ENCODE measurements at regions not wholly inside any gene's neighbourhood (a gene's known extent, or its start where the extent isn't known, plus 50 kb on each side); places are given as distances from the start of the nearest gene placed in this dataset.

DNA sequence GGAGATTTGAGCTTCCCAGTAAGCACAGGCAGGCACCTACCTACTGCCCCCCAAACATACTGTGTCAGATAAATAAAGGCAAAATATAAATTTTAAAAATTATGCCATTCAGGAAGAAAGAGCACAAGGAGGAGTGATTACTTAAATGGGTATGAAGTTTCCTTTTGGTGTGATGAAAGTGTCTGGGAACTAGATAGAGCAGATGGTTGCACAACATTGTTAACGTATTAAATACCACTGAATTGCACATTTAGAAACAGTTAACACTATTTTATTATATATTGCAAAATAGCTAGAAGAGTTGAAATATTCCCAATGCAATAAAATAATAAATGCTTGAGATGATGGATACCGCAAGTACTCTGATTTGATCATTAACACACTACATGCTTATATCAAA, 374.7 kb upstream of the FGF13 start:
- TF ChIP-seq, protein P1, sequence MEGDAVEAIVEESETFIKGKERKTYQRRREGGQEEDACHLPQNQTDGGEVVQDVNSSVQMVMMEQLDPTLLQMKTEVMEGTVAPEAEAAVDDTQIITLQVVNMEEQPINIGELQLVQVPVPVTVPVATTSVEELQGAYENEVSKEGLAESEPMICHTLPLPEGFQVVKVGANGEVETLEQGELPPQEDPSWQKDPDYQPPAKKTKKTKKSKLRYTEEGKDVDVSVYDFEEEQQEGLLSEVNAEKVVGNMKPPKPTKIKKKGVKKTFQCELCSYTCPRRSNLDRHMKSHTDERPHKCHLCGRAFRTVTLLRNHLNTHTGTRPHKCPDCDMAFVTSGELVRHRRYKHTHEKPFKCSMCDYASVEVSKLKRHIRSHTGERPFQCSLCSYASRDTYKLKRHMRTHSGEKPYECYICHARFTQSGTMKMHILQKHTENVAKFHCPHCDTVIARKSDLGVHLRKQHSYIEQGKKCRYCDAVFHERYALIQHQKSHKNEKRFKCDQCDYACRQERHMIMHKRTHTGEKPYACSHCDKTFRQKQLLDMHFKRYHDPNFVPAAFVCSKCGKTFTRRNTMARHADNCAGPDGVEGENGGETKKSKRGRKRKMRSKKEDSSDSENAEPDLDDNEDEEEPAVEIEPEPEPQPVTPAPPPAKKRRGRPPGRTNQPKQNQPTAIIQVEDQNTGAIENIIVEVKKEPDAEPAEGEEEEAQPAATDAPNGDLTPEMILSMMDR (conservative IDR thresholded peaks at IDR 0.05; ENCODE audit: low read depth in 2 of 2): no peak
- TF ChIP-seq POLR2AphosphoS5 (IDR thresholded peaks at IDR 0.05; ENCODE audit: low read depth): no peak
- no peak for TF ChIP-seq EZH2 (IDR thresholded peaks at IDR 0.05; ENCODE audit: low read depth, unreplicated experiment)
- no peak for TF ChIP-seq EZH2phosphoT487 (IDR thresholded peaks at IDR 0.05; ENCODE audit: unreplicated experiment)
- TF ChIP-seq CREB1 (CRISPR knock-in tag; IDR thresholded peaks at IDR 0.05; ENCODE audit: low read depth): no peak
- TF ChIP-seq, protein P2, sequence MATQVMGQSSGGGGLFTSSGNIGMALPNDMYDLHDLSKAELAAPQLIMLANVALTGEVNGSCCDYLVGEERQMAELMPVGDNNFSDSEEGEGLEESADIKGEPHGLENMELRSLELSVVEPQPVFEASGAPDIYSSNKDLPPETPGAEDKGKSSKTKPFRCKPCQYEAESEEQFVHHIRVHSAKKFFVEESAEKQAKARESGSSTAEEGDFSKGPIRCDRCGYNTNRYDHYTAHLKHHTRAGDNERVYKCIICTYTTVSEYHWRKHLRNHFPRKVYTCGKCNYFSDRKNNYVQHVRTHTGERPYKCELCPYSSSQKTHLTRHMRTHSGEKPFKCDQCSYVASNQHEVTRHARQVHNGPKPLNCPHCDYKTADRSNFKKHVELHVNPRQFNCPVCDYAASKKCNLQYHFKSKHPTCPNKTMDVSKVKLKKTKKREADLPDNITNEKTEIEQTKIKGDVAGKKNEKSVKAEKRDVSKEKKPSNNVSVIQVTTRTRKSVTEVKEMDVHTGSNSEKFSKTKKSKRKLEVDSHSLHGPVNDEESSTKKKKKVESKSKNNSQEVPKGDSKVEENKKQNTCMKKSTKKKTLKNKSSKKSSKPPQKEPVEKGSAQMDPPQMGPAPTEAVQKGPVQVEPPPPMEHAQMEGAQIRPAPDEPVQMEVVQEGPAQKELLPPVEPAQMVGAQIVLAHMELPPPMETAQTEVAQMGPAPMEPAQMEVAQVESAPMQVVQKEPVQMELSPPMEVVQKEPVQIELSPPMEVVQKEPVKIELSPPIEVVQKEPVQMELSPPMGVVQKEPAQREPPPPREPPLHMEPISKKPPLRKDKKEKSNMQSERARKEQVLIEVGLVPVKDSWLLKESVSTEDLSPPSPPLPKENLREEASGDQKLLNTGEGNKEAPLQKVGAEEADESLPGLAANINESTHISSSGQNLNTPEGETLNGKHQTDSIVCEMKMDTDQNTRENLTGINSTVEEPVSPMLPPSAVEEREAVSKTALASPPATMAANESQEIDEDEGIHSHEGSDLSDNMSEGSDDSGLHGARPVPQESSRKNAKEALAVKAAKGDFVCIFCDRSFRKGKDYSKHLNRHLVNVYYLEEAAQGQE (IDR thresholded peaks at IDR 0.05; ENCODE audit: unreplicated experiment): no peak
- TF ChIP-seq, protein P3, sequence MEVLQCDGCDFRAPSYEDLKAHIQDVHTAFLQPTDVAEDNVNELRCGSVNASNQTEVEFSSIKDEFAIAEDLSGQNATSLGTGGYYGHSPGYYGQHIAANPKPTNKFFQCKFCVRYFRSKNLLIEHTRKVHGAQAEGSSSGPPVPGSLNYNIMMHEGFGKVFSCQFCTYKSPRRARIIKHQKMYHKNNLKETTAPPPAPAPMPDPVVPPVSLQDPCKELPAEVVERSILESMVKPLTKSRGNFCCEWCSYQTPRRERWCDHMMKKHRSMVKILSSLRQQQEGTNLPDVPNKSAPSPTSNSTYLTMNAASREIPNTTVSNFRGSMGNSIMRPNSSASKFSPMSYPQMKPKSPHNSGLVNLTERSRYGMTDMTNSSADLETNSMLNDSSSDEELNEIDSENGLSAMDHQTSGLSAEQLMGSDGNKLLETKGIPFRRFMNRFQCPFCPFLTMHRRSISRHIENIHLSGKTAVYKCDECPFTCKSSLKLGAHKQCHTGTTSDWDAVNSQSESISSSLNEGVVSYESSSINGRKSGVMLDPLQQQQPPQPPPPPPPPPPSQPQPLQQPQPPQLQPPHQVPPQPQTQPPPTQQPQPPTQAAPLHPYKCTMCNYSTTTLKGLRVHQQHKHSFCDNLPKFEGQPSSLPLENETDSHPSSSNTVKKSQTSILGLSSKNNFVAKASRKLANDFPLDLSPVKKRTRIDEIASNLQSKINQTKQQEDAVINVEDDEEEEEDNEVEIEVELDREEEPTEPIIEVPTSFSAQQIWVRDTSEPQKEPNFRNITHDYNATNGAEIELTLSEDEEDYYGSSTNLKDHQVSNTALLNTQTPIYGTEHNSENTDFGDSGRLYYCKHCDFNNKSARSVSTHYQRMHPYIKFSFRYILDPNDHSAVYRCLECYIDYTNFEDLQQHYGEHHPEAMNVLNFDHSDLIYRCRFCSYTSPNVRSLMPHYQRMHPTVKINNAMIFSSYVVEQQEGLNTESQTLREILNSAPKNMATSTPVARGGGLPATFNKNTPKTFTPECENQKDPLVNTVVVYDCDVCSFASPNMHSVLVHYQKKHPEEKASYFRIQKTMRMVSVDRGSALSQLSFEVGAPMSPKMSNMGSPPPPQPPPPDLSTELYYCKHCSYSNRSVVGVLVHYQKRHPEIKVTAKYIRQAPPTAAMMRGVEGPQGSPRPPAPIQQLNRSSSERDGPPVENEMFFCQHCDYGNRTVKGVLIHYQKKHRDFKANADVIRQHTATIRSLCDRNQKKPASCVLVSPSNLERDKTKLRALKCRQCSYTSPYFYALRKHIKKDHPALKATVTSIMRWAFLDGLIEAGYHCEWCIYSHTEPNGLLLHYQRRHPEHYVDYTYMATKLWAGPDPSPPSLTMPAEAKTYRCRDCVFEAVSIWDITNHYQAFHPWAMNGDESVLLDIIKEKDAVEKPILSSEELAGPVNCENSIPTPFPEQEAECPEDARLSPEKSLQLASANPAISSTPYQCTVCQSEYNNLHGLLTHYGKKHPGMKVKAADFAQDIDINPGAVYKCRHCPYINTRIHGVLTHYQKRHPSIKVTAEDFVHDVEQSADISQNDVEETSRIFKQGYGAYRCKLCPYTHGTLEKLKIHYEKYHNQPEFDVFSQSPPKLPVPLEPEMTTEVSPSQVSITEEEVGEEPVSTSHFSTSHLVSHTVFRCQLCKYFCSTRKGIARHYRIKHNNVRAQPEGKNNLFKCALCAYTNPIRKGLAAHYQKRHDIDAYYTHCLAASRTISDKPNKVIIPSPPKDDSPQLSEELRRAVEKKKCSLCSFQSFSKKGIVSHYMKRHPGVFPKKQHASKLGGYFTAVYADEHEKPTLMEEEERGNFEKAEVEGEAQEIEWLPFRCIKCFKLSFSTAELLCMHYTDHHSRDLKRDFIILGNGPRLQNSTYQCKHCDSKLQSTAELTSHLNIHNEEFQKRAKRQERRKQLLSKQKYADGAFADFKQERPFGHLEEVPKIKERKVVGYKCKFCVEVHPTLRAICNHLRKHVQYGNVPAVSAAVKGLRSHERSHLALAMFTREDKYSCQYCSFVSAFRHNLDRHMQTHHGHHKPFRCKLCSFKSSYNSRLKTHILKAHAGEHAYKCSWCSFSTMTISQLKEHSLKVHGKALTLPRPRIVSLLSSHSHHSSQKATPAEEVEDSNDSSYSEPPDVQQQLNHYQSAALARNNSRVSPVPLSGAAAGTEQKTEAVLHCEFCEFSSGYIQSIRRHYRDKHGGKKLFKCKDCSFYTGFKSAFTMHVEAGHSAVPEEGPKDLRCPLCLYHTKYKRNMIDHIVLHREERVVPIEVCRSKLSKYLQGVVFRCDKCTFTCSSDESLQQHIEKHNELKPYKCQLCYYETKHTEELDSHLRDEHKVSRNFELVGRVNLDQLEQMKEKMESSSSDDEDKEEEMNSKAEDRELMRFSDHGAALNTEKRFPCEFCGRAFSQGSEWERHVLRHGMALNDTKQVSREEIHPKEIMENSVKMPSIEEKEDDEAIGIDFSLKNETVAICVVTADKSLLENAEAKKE (CRISPR knock-in tag; IDR thresholded peaks at IDR 0.05): no peak
